Natural killer cell treated with Interleukin-12 subunit alpha and Interleukin-12 subunit beta and Interleukin-15 and Interleukin-18, amount 100 ng/mL, for 72 hours (primary cell): ENCODE measurements at regions not wholly inside any gene's neighbourhood (a gene's known extent, or its start where the extent isn't known, plus 50 kb on each side); places are given as distances from the start of the nearest gene placed in this dataset.

Source experiments
- ATAC-seq, 2 donors: fragments of 150-1000 bp; cut with Tn5 transposase in 1 of 2; sonication (Bioruptor Pico), chemical (Tn5 transposase) in 1 of 2; 2 replicates each; pipeline ENCODE4 v1.10.0; 2021
- DNase-seq: peaks from one replicate; pipeline ENCODE4 v3.0.0; 2022; ENCODE audit warnings: low spot score
- H3K27ac Mint-ChIP-seq, 2 donors: 1 replicate in 1 of 2; 2 replicates in 1 of 2; pipeline ENCODE4 v1.8.0; 2022; ENCODE audit warnings: mixed read lengths in 2 of 2, mild to moderate bottlenecking in 1 of 2, moderate library complexity in 1 of 2
- H3K27me3 Mint-ChIP-seq, 2 donors: 1 replicate in 1 of 2; 2 replicates in 1 of 2; pipeline ENCODE4 v1.8.0; 2022; ENCODE audit warnings: mixed read lengths in 2 of 2
- H3K36me3 Mint-ChIP-seq: one replicate; pipeline ENCODE4 v1.8.0; 2022; ENCODE audit warnings: mixed read lengths
- H3K4me1 Mint-ChIP-seq, 2 donors: 1 replicate in 1 of 2; 2 replicates in 1 of 2; pipeline ENCODE4 v1.8.0; 2022; ENCODE audit warnings: low read depth in 2 of 2, mixed read lengths in 2 of 2, mild to moderate bottlenecking in 1 of 2
- H3K4me3 Mint-ChIP-seq: one replicate; pipeline ENCODE4 v1.8.0; 2022; ENCODE audit warnings: mixed read lengths
- H3K9me3 Mint-ChIP-seq: 2 replicates; pipeline ENCODE4 v1.8.0; 2022; ENCODE audit warnings: mixed read lengths

DNA sequence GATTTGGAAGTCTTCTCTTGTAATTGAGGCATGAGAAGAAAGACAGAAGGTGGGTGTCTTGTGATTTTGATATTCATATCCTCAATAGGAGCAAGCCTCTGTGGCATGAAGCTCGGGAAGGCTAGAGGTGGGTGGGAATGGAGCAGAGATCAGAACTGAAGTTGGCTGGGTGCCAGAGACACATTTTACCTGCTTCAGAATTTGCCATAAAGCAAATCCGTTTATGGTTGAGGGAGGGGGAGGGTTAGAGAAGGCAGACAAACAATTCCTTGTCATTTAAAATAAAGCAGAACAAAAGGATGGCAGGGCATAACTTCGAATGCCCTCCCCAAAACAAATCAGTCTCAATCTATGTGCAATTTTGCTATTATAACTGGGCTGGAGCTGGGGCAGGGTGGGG, 305.9 kb downstream of the KLF5 start:
- Mint-ChIP-seq H3K36me3 (no peaks in the 10 kb centered on the region), H3K27me3 (no peaks in the 10 kb centered on the region), H3K4me3 (no peak overlapping the region)

DNA sequence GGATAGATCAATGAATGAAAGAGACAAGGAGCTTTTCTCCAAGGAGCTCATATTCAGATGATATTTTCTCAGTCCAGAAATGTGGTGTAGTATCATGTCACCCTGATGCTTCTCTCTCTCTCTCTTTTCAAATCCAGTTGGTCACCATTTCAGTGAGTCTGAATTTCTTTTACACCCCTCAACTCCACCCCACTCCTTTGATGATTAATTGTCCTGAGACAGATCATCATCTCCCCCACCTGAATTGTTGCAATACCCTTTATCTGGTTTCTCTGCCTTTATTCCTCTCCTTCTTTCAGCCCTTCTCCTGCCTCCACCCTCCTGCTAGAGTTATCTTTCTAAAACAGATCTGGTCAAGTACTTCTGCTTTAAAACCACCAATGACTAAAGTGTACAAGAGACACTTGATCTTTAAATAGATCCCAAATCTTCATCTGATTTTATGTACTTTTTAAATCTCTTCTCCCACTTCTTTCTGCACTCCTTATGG, 299.8 kb downstream of the KLF5 start:
- no peak overlapping the region for H3K4me3 Mint-ChIP-seq
- H3K36me3 Mint-ChIP-seq = no peaks in the 10 kb centered on the region
- ATAC-seq (no peak), DNase-seq (no peak)
- H3K27me3 Mint-ChIP-seq = peaks cover 0 to 15% of the 10 kb centered on the region in 2 donors
- no peaks in the 10 kb centered on the region for H3K4me1 Mint-ChIP-seq
- H3K27ac Mint-ChIP-seq = no peak overlapping the region
- H3K9me3 Mint-ChIP-seq = peaks cover 2% of the 10 kb centered on the region

More for the DNA sequence above, 305.9 kb downstream of the KLF5 start:
- Mint-ChIP-seq H3K4me1 (no peaks in the 10 kb centered on the region), H3K27ac (no peak overlapping the region), H3K9me3 (no peaks in the 10 kb centered on the region)
- DNase-seq (no peak), ATAC-seq (no peak)

DNA sequence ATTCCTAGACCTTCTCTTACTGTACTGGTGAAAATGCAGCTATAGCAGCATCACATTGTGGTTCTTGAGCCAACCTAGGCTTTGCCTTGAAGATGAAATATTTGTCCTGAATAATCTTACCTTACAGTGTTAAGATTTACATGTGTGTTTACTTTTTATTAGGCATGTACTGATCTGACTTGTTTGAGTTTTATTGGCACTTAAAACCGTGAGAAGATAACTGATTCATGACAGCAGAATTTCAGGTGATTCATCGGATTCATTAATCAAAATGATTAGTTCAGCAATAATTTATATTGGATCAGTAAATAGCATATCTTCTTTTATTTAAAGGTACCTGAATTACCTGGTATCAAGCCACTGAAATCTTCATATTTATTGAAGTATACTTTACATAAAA, 296.3 kb downstream of the KLF5 start:
- ATAC-seq (no peak), DNase-seq (no peak)
- Mint-ChIP-seq H3K27ac (no peak overlapping the region), H3K4me3 (no peak overlapping the region), H3K4me1 (no peaks in the 10 kb centered on the region), H3K9me3 (peaks cover 2% of the 10 kb centered on the region), H3K36me3 (no peaks in the 10 kb centered on the region), H3K27me3 (peaks cover 0 to 15% of the 10 kb centered on the region in 2 donors)

DNA sequence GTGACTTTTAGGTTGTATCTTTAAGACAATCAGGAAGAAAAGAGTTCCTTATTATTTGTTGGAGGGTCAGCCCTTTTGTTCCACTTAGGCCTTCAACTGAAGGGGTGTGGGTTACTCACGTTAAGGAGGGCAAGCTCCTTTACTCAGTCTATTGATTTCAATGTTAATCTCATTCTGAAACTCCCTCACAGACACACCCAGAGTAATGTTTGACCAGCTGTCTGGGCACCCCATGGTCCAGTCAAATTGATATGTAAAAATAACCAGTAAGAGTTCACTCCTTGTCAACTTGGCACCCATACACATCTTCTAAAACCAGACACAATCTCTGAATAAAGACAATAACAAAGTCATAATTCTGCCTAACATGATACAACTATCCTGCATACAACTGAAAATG, 292.9 kb downstream of the KLF5 start:
- H3K27ac Mint-ChIP-seq = no peak overlapping the region
- H3K9me3 Mint-ChIP-seq = peaks cover 4% of the 10 kb centered on the region
- H3K4me1 Mint-ChIP-seq = no peaks in the 10 kb centered on the region
- peaks cover 2 to 33% of the 10 kb centered on the region in 2 donors for H3K27me3 Mint-ChIP-seq
- no peak for ATAC-seq
- no peak for DNase-seq
- H3K36me3 Mint-ChIP-seq = no peaks in the 10 kb centered on the region
- H3K4me3 Mint-ChIP-seq = no peak overlapping the region

DNA sequence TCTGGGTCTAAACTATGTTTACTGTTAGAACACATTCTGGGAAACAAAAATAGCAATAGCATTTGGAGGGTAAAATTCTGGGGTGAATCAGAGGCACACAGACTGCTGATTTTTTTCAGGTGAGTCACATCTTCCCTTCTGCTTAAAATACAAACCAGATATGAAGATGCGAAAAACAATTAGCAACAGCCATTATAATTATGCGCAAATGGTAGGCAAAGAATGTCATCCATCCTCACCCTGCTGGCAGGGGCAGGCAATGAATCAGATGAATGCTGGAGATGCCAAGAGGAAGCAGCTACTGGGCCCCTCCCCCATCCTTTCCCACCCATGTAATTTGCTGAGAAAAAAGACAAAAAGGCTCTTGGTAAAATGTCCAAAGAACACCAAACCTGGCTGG, 282.9 kb downstream of the KLF5 start:
- Mint-ChIP-seq H3K9me3 (peaks cover 2% of the 10 kb centered on the region), H3K27me3 (peaks cover 0 to 7% of the 10 kb centered on the region in 2 donors), H3K4me1 (no peaks in the 10 kb centered on the region), H3K27ac (no peak overlapping the region), H3K36me3 (no peaks in the 10 kb centered on the region), H3K4me3 (no peak overlapping the region)
- DNase-seq (no peak), ATAC-seq (no peak)

DNA sequence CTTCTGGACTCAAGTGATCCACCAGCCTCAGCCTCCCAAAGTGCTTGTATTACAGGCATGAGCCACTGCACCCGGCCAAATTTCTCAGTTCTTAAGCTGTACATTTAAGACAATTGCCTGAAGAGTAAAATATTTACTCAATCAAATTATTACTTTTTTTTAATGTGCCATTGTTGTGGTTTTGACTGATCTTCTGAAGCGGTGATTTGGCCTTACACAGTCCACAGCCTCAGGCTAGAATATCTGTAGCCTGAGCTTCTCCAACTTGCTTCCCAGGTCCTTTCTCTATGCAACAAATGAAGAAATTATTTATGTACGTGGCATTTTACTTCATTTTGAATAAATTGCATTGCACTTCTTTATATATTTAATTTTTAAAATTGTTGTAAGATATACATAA, 281.3 kb downstream of the KLF5 start:
- DNase-seq = no peak
- no peak overlapping the region for H3K4me3 Mint-ChIP-seq
- H3K36me3 Mint-ChIP-seq = no peaks in the 10 kb centered on the region
- no peak overlapping the region for H3K27ac Mint-ChIP-seq
- H3K4me1 Mint-ChIP-seq = no peaks in the 10 kb centered on the region
- H3K27me3 Mint-ChIP-seq = no peaks in the 10 kb centered on the region
- no peak for ATAC-seq
- H3K9me3 Mint-ChIP-seq = no peaks in the 10 kb centered on the region

DNA sequence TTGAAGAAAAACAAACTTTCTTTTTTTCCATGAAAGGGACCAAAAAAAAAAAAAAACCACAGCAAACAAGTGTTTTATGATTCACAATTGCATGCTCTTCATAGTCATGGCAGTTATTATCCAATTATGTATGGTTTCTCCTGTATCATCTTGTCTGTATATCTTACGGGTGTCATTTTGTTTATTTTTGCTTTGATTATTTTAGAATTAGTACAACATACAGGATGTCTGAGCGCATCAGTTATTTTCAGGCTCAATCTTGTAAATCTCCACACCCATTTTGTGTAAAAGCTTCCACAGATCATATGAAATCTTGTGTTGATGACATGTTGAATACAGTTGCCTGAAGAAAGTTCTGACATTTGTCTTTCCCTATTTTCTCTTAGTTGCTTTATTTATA, 280.3 kb downstream of the KLF5 start:
- no peak overlapping the region for H3K4me3 Mint-ChIP-seq
- no peak overlapping the region for H3K27ac Mint-ChIP-seq
- H3K4me1 Mint-ChIP-seq = no peaks in the 10 kb centered on the region
- DNase-seq (no peak), ATAC-seq (no peak)
- H3K27me3 Mint-ChIP-seq = no peaks in the 10 kb centered on the region
- no peaks in the 10 kb centered on the region for H3K36me3 Mint-ChIP-seq
- H3K9me3 Mint-ChIP-seq = no peaks in the 10 kb centered on the region

DNA sequence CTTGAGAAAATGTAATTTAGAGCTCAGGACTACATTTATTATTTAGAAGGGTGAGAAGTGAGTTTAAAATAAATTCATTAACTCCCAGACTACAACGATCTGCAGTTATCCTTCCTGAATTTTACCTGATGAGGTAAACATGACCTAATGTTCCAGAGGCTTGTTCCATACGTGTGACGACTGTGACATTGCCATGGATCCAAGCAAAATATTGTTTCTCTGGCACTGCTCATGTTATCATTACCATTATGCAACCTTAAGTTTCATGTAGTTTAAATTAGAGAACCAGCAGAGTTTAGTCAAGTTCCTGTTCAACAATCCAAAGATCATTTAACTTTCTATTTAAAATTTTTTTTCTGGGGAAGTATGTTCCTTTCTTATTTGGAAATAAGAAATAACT, 279.6 kb downstream of the KLF5 start:
- Mint-ChIP-seq H3K4me1 (no peaks in the 10 kb centered on the region), H3K27me3 (no peaks in the 10 kb centered on the region), H3K27ac (no peak overlapping the region), H3K9me3 (no peaks in the 10 kb centered on the region), H3K4me3 (no peak overlapping the region), H3K36me3 (no peaks in the 10 kb centered on the region)
- no peak for DNase-seq
- ATAC-seq = no peak

DNA sequence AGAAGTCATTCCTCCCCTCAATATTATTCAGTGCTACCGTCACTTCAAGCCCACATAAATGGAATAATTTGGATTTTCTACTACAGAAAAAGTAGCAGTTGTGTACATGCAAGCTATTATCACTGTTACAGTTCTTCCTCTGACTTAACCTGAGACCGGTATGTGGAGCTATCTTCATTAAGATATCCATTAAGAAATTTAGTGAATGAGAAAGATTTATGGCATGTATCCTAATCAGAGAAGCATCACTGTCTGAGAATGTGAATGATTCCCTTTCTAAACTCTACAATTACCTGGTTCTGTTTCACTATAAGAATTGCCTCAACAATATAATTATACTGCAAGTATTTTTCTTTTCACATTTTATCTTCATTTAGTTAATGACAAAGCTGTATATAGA, 278.7 kb downstream of the KLF5 start:
- Mint-ChIP-seq H3K27me3 (no peaks in the 10 kb centered on the region), H3K4me1 (no peaks in the 10 kb centered on the region), H3K36me3 (no peaks in the 10 kb centered on the region), H3K27ac (no peak overlapping the region), H3K4me3 (no peak overlapping the region), H3K9me3 (no peaks in the 10 kb centered on the region)
- no peak for DNase-seq
- ATAC-seq = no peak

DNA sequence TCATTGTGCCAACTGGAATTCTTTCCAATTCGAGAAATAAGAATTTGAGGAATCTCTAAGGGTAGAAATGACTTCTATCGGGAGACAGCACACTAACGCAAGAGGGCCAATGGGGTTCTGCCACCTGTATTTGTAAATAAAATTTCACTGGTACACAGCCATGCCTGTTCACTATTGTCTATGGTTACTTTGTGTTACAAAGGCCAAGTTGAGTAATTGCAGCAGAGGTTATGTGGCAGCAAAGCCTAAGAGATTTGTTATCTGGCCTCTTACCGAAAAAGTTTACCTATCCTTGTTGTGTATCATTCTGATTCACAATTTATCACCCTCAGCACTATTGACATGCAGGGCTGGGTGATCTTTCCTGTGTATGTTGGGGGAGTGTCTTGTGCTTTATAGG, 278.0 kb downstream of the KLF5 start:
- no peak overlapping the region for H3K4me3 Mint-ChIP-seq
- DNase-seq = no peak
- H3K27ac Mint-ChIP-seq = no peak overlapping the region
- H3K36me3 Mint-ChIP-seq = no peaks in the 10 kb centered on the region
- ATAC-seq = no peak
- no peaks in the 10 kb centered on the region for H3K27me3 Mint-ChIP-seq
- no peaks in the 10 kb centered on the region for H3K4me1 Mint-ChIP-seq
- no peaks in the 10 kb centered on the region for H3K9me3 Mint-ChIP-seq

DNA sequence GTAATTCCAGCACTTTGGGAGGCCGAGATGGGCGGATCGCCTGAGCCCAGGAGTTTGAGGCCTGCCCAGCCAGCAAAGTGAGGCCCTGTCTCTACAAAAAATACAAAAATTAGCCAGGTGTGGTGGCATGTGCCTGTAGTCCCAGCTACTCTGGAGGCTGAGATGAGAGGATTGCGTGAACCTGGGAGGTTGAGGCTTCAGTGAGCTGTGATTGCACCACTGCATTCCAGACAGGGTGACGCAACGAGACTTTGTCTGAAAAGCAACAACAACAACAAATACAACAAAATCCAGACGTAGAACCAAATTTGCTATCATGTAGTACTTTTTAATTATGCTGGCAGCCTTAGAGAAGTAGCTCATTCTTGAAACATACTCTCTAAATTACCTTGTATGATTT, 277.1 kb downstream of the KLF5 start:
- Mint-ChIP-seq H3K27me3 (no peaks in the 10 kb centered on the region), H3K27ac (no peak overlapping the region), H3K4me1 (no peaks in the 10 kb centered on the region), H3K36me3 (no peaks in the 10 kb centered on the region), H3K9me3 (no peaks in the 10 kb centered on the region), H3K4me3 (no peak overlapping the region)
- DNase-seq = no peak
- no peak for ATAC-seq

DNA sequence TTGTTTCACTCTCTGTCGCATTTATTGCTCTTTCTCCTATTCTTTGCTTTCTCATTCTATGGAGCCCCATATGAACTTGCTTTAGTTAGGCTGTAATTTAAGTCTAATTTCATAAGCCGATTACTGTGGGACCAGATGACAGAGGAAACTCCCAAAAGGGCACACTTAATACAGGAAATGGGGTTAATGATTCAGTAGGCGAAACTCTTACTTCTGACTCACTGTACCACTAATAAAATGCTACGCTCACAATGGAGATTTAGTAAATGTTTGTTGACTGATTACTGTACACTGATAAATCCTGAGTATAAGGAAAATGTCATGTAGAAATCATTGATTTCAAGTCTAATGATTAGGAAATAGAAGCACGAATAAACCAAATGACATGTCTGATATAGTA, 276.4 kb downstream of the KLF5 start:
- Mint-ChIP-seq H3K4me1 (no peaks in the 10 kb centered on the region), H3K9me3 (no peaks in the 10 kb centered on the region), H3K27ac (no peak overlapping the region), H3K27me3 (peaks cover 0 to 4% of the 10 kb centered on the region in 2 donors), H3K36me3 (no peaks in the 10 kb centered on the region), H3K4me3 (no peak overlapping the region)
- no peak for ATAC-seq
- no peak for DNase-seq

DNA sequence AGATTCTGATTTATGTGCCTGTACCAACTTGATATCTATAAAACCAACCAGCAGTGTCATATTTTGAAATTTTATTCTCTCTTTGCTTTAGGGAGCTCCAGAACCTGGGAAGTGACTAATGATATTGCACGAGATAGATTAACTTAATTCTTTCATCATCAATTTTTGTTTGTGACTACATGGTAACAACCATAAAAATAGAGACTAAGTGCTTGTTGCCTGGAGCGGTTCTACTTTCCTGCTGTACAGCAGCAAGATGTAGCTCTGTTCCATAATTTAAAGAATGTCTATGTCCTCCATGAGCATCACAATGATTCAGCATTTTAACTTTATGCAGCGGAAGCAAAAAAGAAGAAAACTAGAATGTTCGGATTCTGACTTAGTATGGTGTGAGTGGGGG, 275.6 kb downstream of the KLF5 start:
- no peak overlapping the region for H3K27ac Mint-ChIP-seq
- no peaks in the 10 kb centered on the region for H3K36me3 Mint-ChIP-seq
- H3K9me3 Mint-ChIP-seq = no peaks in the 10 kb centered on the region
- H3K27me3 Mint-ChIP-seq = peaks cover 0 to 8% of the 10 kb centered on the region in 2 donors
- no peak for DNase-seq
- H3K4me3 Mint-ChIP-seq = no peak overlapping the region
- H3K4me1 Mint-ChIP-seq = no peaks in the 10 kb centered on the region
- ATAC-seq = no peak

DNA sequence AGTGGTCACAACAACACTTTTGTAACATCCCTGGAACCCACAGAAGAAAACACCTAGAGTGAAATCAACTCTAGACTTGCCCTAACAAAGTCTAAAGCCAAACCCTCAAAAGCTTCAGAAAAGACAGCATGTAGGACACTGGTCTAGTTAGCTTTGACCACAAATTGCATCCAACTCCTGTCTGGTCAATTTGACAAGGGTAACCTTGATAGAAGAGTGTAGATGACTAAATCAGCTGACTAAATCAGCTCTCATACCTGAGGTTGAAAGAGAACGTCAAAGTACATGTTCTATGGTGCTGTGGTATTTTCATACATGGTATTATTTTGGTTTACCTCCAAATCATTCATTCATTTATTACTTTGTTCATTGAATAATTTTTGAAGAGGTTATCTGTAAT, 272.8 kb downstream of the KLF5 start:
- H3K27me3 Mint-ChIP-seq = peaks cover 3 to 15% of the 10 kb centered on the region in 2 donors
- ATAC-seq = no peak
- DNase-seq = no peak

DNA sequence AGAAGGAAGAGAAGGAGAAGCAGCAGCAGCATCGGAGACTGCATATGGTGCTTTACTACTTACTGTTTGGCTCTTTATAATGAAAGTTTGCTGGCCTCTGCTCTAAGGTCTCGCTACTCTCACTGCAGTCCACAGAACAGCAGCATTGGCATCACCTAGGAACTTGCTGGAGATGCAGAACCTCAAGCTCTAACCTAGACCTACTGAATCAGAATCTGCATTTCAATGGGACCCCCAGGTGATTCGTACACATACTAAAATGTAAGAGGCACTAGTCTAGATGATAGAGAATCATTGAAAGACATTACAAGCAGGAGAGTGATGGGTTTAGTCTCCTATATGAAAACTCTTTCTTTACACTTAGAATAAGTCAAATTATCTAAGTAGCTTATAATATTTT, 270.6 kb downstream of the KLF5 start:
- ATAC-seq (no peak), DNase-seq (no peak)
- Mint-ChIP-seq H3K4me3 (no peak overlapping the region), H3K9me3 (peaks cover 2% of the 10 kb centered on the region), H3K27ac (no peak overlapping the region), H3K4me1 (no peaks in the 10 kb centered on the region), H3K27me3 (peaks cover 3 to 22% of the 10 kb centered on the region in 2 donors), H3K36me3 (no peaks in the 10 kb centered on the region)

More for the DNA sequence above, 272.8 kb downstream of the KLF5 start:
- Mint-ChIP-seq H3K27ac (no peak overlapping the region), H3K36me3 (no peaks in the 10 kb centered on the region), H3K4me1 (no peaks in the 10 kb centered on the region), H3K4me3 (no peak overlapping the region), H3K9me3 (peaks cover 2% of the 10 kb centered on the region)
